IMR-90 (cell line): ENCODE measurements at regions not wholly inside any gene's neighbourhood (a gene's known extent, or its start where the extent isn't known, plus 50 kb on each side); places are given as distances from the start of the nearest gene placed in this dataset.
A peak's percentile ranks its signal among the peaks of the same experiment; 100 is the strongest.

Experiments
- ATAC-seq: fragments of 200-7000 bp; cut with Tn5 transposase; 2 replicates; pipeline ENCODE4 v1.9.1; 2020; ENCODE audit warnings: low read depth, mild to moderate bottlenecking, moderate library complexity
- BruUV-seq: library from RNA; stranded (reverse); fragments of 400-500 nt; replicated peaks from 2 replicates; lab custom pipeline; 2021; lab: Mats Ljungman, UMichigan
- CTCF ChIA-PET: fragments of 300-600 bp; formaldehyde crosslinking; extraction: SDS; loops from one replicate; lab custom pipeline; 2021; ENCODE audit warnings: antibody characterized with exemption; lab: Yijun Ruan, JAX
- POLR2A ChIA-PET: fragments of 300-600 bp; sonication (Branson Sonifier 250); formaldehyde crosslinking; loops from one replicate; lab custom pipeline; 2022; ENCODE audit warnings: antibody characterized with exemption; ENCODE audit not compliant: unreplicated experiment; lab: Charles Lee
- DNase-seq: peaks from one replicate; pipeline ENCODE4 v3.0.0; 2013
- H2AFZ ChIP-seq: replicated peaks from 2 replicates; pipeline ENCODE3; 2013; ENCODE audit warnings: low read length, mild to moderate bottlenecking; ENCODE audit not compliant: poor library complexity
- H2AK5ac ChIP-seq: 2 replicates; pipeline ENCODE4 v1.6.1; 2013; ENCODE audit warnings: low read depth, low read length, inconsistent platforms
- H2AK9ac ChIP-seq: replicated peaks from 2 replicates; pipeline ENCODE3; 2013; ENCODE audit warnings: mild to moderate bottlenecking, low read depth, low read length, moderate library complexity; ENCODE audit not compliant: poor library complexity
- H2BK120ac ChIP-seq: 2 replicates; pipeline ENCODE4 v1.6.1; 2013; ENCODE audit warnings: low read depth, low read length, inconsistent platforms
- H2BK15ac ChIP-seq: 3 replicates; pipeline ENCODE4 v1.6.1; 2013; ENCODE audit warnings: low read depth, low read length, inconsistent platforms
- H2BK20ac ChIP-seq: 2 replicates; pipeline ENCODE4 v1.6.1; 2013; ENCODE audit warnings: low read depth, mild to moderate bottlenecking, inconsistent platforms, low read length, moderate library complexity
- H2BK5ac ChIP-seq: 2 replicates; pipeline ENCODE4 v1.6.1; 2013; ENCODE audit warnings: mild to moderate bottlenecking, low read depth, low read length, inconsistent platforms; ENCODE audit not compliant: poor library complexity, severe bottlenecking
- H3K14ac ChIP-seq: replicated peaks from 2 replicates; pipeline ENCODE4 v1.6.1; 2013; ENCODE audit warnings: low read depth, low read length, inconsistent platforms
- H3K18ac ChIP-seq: 2 replicates; pipeline ENCODE4 v1.6.1; 2013; ENCODE audit warnings: low read depth, low read length, control low read depth
- H3K23ac ChIP-seq: 2 replicates; pipeline ENCODE4 v1.6.1; 2013; ENCODE audit warnings: low read depth, low read length, inconsistent platforms
- H3K27ac ChIP-seq: 2 replicates; pipeline ENCODE4 v1.5.1; 2013; ENCODE audit warnings: mild to moderate bottlenecking, control low read depth, low read length; ENCODE audit not compliant: insufficient read depth
- H3K27me3 ChIP-seq: 2 replicates; pipeline ENCODE4 v1.6.1; 2013; ENCODE audit warnings: low read length; ENCODE audit not compliant: control insufficient read depth, insufficient read depth
- H3K36me3 ChIP-seq: 2 replicates; pipeline ENCODE4 v1.6.1; 2013; ENCODE audit warnings: low read length, mixed read lengths; ENCODE audit not compliant: control insufficient read depth, insufficient read depth
- H3K4ac ChIP-seq: 2 replicates; pipeline ENCODE4 v1.6.1; 2013; ENCODE audit warnings: low read depth, low read length, inconsistent platforms
- H3K4me1 ChIP-seq: 2 replicates; pipeline ENCODE4 v1.6.1; 2013; ENCODE audit warnings: low read length, mixed read lengths; ENCODE audit not compliant: control insufficient read depth, insufficient read depth
- H3K4me2 ChIP-seq: 2 replicates; pipeline ENCODE4 v1.6.1; 2013; ENCODE audit warnings: low read depth, mild to moderate bottlenecking, control low read depth, low read length, moderate library complexity
- H3K4me3 ChIP-seq: 2 replicates; pipeline ENCODE4 v1.5.1; 2013; ENCODE audit warnings: low read depth, mild to moderate bottlenecking, control low read depth, low read length, moderate library complexity; ENCODE audit not compliant: insufficient read depth
- H3K56ac ChIP-seq: 2 replicates; pipeline ENCODE4 v1.6.1; 2013; ENCODE audit warnings: low read length, inconsistent platforms; ENCODE audit not compliant: insufficient read depth; ENCODE audit errors: extremely low read depth
- H3K79me1 ChIP-seq, 2 experiments: 2 replicates each; pipeline ENCODE4 v1.6.1; 2013; ENCODE audit warnings: low read length in 2 of 2, inconsistent platforms in 1 of 2, low read depth in 1 of 2
- H3K9ac ChIP-seq: 2 replicates; pipeline ENCODE4 v1.6.1; 2013; ENCODE audit warnings: low read depth, low read length, control low read depth
- H3K9me1 ChIP-seq: 2 replicates; pipeline ENCODE4 v1.6.1; 2013; ENCODE audit warnings: low read length, inconsistent platforms; ENCODE audit not compliant: insufficient read depth
- H3K9me3 ChIP-seq: 2 replicates; pipeline ENCODE4 v1.6.1; 2013; ENCODE audit warnings: low read length; ENCODE audit not compliant: control insufficient read depth, insufficient read depth
- H4K20me1 ChIP-seq: 2 replicates; pipeline ENCODE4 v1.6.1; 2013; ENCODE audit warnings: low read length, inconsistent platforms; ENCODE audit not compliant: insufficient read depth
- H4K5ac ChIP-seq: 2 replicates; pipeline ENCODE4 v1.6.1; 2013; ENCODE audit warnings: mild to moderate bottlenecking, low read depth, low read length, control low read depth
- H4K8ac ChIP-seq, 2 experiments: 2 replicates each; pipeline ENCODE4 v1.6.1; 2013; ENCODE audit warnings: low read depth in 2 of 2, low read length in 2 of 2, control low read depth in 1 of 2, inconsistent platforms in 1 of 2
- H4K91ac ChIP-seq: 2 replicates; pipeline ENCODE4 v1.6.1; 2013; ENCODE audit warnings: low read depth, low read length, inconsistent platforms; ENCODE audit not compliant: insufficient read depth
- CEBPB ChIP-seq: IDR thresholded peaks from 2 replicates; pipeline ENCODE4 v1.6.1; 2012; ENCODE audit warnings: low read depth, low read length, improper control_type of control experiment
- MAFK ChIP-seq: IDR thresholded peaks from 2 replicates; pipeline ENCODE4 v1.6.1; 2012; ENCODE audit warnings: low read depth, low read length, improper control_type of control experiment
- MAZ ChIP-seq: IDR thresholded peaks from 2 replicates; pipeline ENCODE4 v1.6.1; 2012; ENCODE audit warnings: low read depth, mild to moderate bottlenecking, low read length, improper control_type of control experiment, moderate library complexity, borderline replicate concordance
- MXI1 ChIP-seq: IDR thresholded peaks from 2 replicates; pipeline ENCODE4 v1.6.1; 2012; ENCODE audit warnings: low read depth, mild to moderate bottlenecking, low read length, moderate library complexity, borderline replicate concordance
- RCOR1 ChIP-seq: IDR thresholded peaks from 2 replicates; pipeline ENCODE4 v1.6.1; 2012; ENCODE audit warnings: mild to moderate bottlenecking, low read length, improper control_type of control experiment; ENCODE audit not compliant: insufficient replicate concordance
- WGBS, 2 experiments: methylation state at CpG; one replicate each; pipeline versions ENCODE4 v1.1.5 to v1.1.7; 2013; ENCODE audit warnings: missing lambda C conversion rate in 2 of 2; ENCODE audit not compliant: insufficient read length in 1 of 2; ENCODE audit errors: extremely low coverage in 2 of 2; 5-methylcytosine and 5-hydroxymethylcytosine counted together
- dilution Hi-C: fragments of 300-500 bp; cut with HindIII; formaldehyde crosslinking; loops from one replicate; pipeline ENCODE4 v1.14.3; 2018; ENCODE audit warnings: low sequenced_read_pairs; ENCODE audit not compliant: unreplicated experiment
- in situ Hi-C: fragments of 300-500 bp; cut with MboI; formaldehyde crosslinking; loops from 3 replicates; pipeline ENCODE4 v1.14.3; 2019; ENCODE audit warnings: low sequenced_read_pairs, inconsistent platforms, mixed read lengths
- intact Hi-C: fragments of 100-400 bp; cut with micrococcal nuclease; formaldehyde crosslinking; loops from 2 replicates; pipeline ENCODE4 v1.10.0; 2022
- TF ChIP-seq, protein P1 (sequence below): fragments of 150-350 bp; IDR thresholded peaks from 2 replicates; pipeline ENCODE4 v1.6.1; 2016; ENCODE audit warnings: low read depth, mild to moderate bottlenecking, low read length, moderate library complexity, borderline replicate concordance

DNA sequence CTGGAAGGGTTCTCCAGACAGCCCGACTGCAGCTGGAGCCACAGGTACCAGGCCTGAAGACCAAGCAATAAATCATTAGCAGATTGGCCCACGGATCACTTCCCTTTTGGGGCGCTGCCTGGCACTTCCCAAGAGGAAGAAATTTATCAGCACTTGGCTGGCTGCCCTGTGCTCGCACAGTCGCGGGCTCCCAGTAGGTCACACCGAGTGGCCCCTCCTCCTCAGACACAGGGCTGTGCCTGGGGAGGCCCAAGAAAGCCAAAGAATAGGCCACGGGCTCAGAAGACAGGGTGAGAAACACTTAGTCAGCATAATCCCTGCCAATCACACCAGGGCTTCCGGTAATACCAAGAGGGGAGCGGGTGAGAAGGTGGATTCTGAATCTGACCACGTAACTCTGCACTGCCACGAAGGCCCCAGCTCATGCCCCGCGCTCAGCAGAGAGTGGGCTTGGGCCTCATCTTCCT lies 115.7 kb upstream of the MSX2 start:
- no peaks in the 10 kb centered on the region for H3K9me1 ChIP-seq
- H3K14ac ChIP-seq: no peak overlapping the region
- no peak for ATAC-seq
- no peak overlapping the region for H3K23ac ChIP-seq
- 0 out of 2 replicates have a peak overlapping the region, but pooled peaks have one; percentile 35 for H3K4ac ChIP-seq
- peak overlapping the region; percentile 5 for H2AK9ac ChIP-seq
- no peak overlapping the region for H3K4me2 ChIP-seq
- dilution Hi-C loops: no loop called here
- no peaks in the 10 kb centered on the region for H3K27me3 ChIP-seq
- peak overlapping the region; percentile 2; the same call in 1 of the 2 replicates for H2AK5ac ChIP-seq
- ChIA-PET POLR2A (no interaction called here), CTCF (interaction anchor here (1.1 kb wide), 1 partner anchor 17 kb away, joined by 3 read pairs; no protein-coding TSS in a partner anchor)
- peak overlapping the region; percentile 31; the same call in 1 of the 2 replicates for H2BK120ac ChIP-seq
- DNase-seq: no peak
- H2BK15ac ChIP-seq: no peak overlapping the region
- H4K8ac ChIP-seq: no peak overlapping the region
- H2BK5ac ChIP-seq: no peak overlapping the region
- H3K4me3 ChIP-seq: no peak overlapping the region
- no peak overlapping the region for H3K56ac ChIP-seq
- H3K36me3 ChIP-seq: no peaks in the 10 kb centered on the region
- no peak overlapping the region for H4K91ac ChIP-seq
- no peak overlapping the region; the same call in 1 of the 2 replicates for H3K18ac ChIP-seq
- H4K20me1 ChIP-seq: no peaks in the 10 kb centered on the region
- WGBS, 2 experiments: 43% methylated on average over 5 of the region's 14 CpGs; no CpG with 5 or more reads in 1 of the 2 experiments
- in situ Hi-C loops: no loop called here
- no peak overlapping the region for H4K5ac ChIP-seq
- H2AFZ ChIP-seq: peak overlapping the region; percentile 72
- TF ChIP-seq MXI1: no peak
- TF ChIP-seq, protein P1, sequence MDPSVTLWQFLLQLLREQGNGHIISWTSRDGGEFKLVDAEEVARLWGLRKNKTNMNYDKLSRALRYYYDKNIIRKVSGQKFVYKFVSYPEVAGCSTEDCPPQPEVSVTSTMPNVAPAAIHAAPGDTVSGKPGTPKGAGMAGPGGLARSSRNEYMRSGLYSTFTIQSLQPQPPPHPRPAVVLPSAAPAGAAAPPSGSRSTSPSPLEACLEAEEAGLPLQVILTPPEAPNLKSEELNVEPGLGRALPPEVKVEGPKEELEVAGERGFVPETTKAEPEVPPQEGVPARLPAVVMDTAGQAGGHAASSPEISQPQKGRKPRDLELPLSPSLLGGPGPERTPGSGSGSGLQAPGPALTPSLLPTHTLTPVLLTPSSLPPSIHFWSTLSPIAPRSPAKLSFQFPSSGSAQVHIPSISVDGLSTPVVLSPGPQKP: no peak
- no peak for TF ChIP-seq RCOR1
- TF ChIP-seq MAZ: no peak
- TF ChIP-seq CEBPB: no peak
- TF ChIP-seq MAFK: peak; percentile 94
- no peak overlapping the region for H3K27ac ChIP-seq
- no peaks in the 10 kb centered on the region for H3K9me3 ChIP-seq
- H2BK20ac ChIP-seq: peak overlapping the region; percentile 58; the same call in 1 of the 2 replicates
- H3K4me1 ChIP-seq: peaks cover 5% of the 10 kb centered on the region; the same call in 1 of the 2 replicates
- H3K9ac ChIP-seq: no peak overlapping the region
- no peaks in the 10 kb centered on the region for H3K79me1 ChIP-seq
- intact Hi-C loops: no loop called here
- no TSS peak for BruUV-seq
